A673 (cell line): ENCODE measurements at regions not wholly inside any gene's neighbourhood (a gene's known extent, or its start where the extent isn't known, plus 50 kb on each side); places are given as distances from the start of the nearest gene placed in this dataset.

Experiments
- BruUV-seq: library from RNA; stranded (reverse); fragments of 400-500 nt; replicated peaks from 2 replicates; lab custom pipeline; 2021; lab: Mats Ljungman, UMichigan
- CTCF ChIA-PET: fragments of 300-600 bp; sonication (Branson Sonifier 250); formaldehyde crosslinking; loops from one replicate; lab custom pipeline; 2022; ENCODE audit warnings: antibody characterized with exemption; lab: Charles Lee
- POLR2A ChIA-PET: fragments of 300-600 bp; sonication (Branson Sonifier 250); formaldehyde crosslinking; loops from one replicate; lab custom pipeline; 2022; ENCODE audit warnings: antibody characterized with exemption; ENCODE audit not compliant: low non-redundant PET; lab: Charles Lee
- DNase-seq: peaks from one replicate; pipeline ENCODE4 v3.0.0-alpha.2; 2015; ENCODE audit warnings: low spot score
- H3K27ac ChIP-seq: fragments of 200-600 bp; sonication (generic); 2 replicates; pipeline ENCODE4 v1.5.1; 2016; ENCODE audit warnings: mixed run types, low read depth, mild to moderate bottlenecking, mixed read lengths, antibody characterized with exemption, low read length; ENCODE audit not compliant: poor library complexity, severe bottlenecking
- H3K27me3 ChIP-seq: fragments of 200-600 bp; sonication (generic); replicated peaks from 2 replicates; pipeline ENCODE4 v1.6.1; 2017; ENCODE audit warnings: mixed run types, low read depth, mild to moderate bottlenecking, mixed read lengths, antibody characterized with exemption, low read length; ENCODE audit not compliant: insufficient read depth, poor library complexity
- H3K36me3 ChIP-seq: fragments of 200-600 bp; sonication (generic); 2 replicates; pipeline ENCODE4 v1.6.1; 2016; ENCODE audit warnings: mixed run types, mild to moderate bottlenecking, mixed read lengths, antibody characterized with exemption, low read length; ENCODE audit not compliant: insufficient read depth, poor library complexity, severe bottlenecking
- H3K4me1 ChIP-seq: fragments of 200-600 bp; sonication (generic); 2 replicates; pipeline ENCODE4 v1.6.1; 2017; ENCODE audit warnings: mixed run types, mild to moderate bottlenecking, mixed read lengths, antibody characterized with exemption, low read length; ENCODE audit not compliant: insufficient read depth, poor library complexity, severe bottlenecking
- H3K4me3 ChIP-seq: fragments of 200-600 bp; sonication (generic); 2 replicates; pipeline ENCODE4 v1.5.1; 2016; ENCODE audit warnings: low read depth, mixed run types, mild to moderate bottlenecking, mixed read lengths, low read length; ENCODE audit not compliant: poor library complexity, severe bottlenecking
- H3K9me3 ChIP-seq: fragments of 200-600 bp; sonication (generic); 2 replicates; pipeline ENCODE4 v1.6.1; 2016; ENCODE audit warnings: mixed run types, low read depth, mild to moderate bottlenecking, mixed read lengths, antibody characterized with exemption, low read length; ENCODE audit not compliant: poor library complexity, severe bottlenecking
- EZH2 ChIP-seq: fragments of 200-600 bp; sonication (generic); IDR thresholded peaks from 2 replicates; pipeline ENCODE4 v1.6.1; 2017; ENCODE audit warnings: borderline replicate concordance, low read depth, mild to moderate bottlenecking, mixed read lengths, antibody characterized with exemption, low read length; ENCODE audit not compliant: poor library complexity, severe bottlenecking
- intact Hi-C: fragments of 100-400 bp; cut with micrococcal nuclease; formaldehyde crosslinking; loops from one replicate; pipeline ENCODE4 v1.10.0; 2022; ENCODE audit not compliant: unreplicated experiment
- TF ChIP-seq, protein P1 (sequence below): fragments of 300-800, 200-600 bp; sonication (generic); conservative IDR thresholded peaks from 2 replicates; pipeline ENCODE4 v1.5.1; 2017; ENCODE audit warnings: low read depth, mild to moderate bottlenecking, antibody characterized with exemption, low read length, moderate library complexity, mixed read lengths

DNA sequence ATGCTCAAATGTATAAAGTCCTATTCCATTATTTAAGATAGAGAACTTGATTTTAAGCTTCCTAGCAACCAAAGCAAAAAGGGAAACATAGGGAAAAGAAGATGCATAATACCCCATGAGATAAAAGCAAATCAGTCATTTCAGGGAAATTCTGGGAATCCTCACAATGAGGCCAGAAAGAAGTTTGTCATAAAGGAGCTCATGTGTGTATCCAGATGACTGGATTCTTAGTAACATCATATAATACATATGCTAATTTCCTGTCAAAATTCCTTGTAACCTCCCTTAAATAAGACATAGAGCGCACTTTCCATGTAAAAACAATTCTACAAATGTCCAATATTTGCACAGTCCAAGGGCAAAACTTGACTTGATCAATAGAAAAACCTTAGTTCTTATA is 411.0 kb upstream of the WWC1 start:
- ChIA-PET CTCF (no interaction called here), POLR2A (no interaction called here)
- intact Hi-C loops = no loop called here
- Histone ChIP-seq H3K36me3 (peaks cover 5% of the 10 kb centered on the region), H3K9me3 (no peaks in the 10 kb centered on the region), H3K27me3 (no peaks in the 10 kb centered on the region), H3K4me1 (peaks cover 10% of the 10 kb centered on the region), H3K27ac (no peak overlapping the region), H3K4me3 (no peak overlapping the region)
- DNase-seq = no peak
- TF ChIP-seq EZH2 = no peak
- TF ChIP-seq, protein P1, sequence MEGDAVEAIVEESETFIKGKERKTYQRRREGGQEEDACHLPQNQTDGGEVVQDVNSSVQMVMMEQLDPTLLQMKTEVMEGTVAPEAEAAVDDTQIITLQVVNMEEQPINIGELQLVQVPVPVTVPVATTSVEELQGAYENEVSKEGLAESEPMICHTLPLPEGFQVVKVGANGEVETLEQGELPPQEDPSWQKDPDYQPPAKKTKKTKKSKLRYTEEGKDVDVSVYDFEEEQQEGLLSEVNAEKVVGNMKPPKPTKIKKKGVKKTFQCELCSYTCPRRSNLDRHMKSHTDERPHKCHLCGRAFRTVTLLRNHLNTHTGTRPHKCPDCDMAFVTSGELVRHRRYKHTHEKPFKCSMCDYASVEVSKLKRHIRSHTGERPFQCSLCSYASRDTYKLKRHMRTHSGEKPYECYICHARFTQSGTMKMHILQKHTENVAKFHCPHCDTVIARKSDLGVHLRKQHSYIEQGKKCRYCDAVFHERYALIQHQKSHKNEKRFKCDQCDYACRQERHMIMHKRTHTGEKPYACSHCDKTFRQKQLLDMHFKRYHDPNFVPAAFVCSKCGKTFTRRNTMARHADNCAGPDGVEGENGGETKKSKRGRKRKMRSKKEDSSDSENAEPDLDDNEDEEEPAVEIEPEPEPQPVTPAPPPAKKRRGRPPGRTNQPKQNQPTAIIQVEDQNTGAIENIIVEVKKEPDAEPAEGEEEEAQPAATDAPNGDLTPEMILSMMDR = no peak
- BruUV-seq = no TSS peak

DNA sequence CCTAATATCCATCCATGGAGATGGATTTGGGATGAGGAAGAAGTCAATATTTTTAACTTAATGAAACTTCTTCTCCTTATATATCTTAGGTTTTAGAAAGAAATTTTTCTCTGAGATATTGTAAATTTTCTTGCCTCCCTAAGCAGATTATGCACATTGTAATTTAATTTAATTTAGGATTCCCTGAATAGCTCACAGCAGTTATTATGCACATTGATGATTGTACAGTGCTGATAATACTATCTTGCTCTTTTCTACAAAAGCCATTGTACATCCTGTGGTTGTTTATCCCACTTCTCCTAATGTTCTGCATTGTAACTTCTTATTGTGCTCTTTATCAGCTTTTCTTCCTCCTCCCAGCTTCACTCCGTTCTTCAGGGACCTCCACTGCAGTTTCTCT is 410.4 kb upstream of the WWC1 start:
- Histone ChIP-seq H3K36me3 (peaks cover 5% of the 10 kb centered on the region), H3K27me3 (no peaks in the 10 kb centered on the region), H3K4me1 (peaks cover 10% of the 10 kb centered on the region), H3K9me3 (no peaks in the 10 kb centered on the region), H3K4me3 (no peak overlapping the region), H3K27ac (no peak overlapping the region)
- intact Hi-C loops = no loop called here
- no TSS peak for BruUV-seq
- ChIA-PET CTCF (no interaction called here), POLR2A (no interaction called here)
- TF ChIP-seq, protein P1 = no peak
- no peak for TF ChIP-seq EZH2
- DNase-seq = no peak

DNA sequence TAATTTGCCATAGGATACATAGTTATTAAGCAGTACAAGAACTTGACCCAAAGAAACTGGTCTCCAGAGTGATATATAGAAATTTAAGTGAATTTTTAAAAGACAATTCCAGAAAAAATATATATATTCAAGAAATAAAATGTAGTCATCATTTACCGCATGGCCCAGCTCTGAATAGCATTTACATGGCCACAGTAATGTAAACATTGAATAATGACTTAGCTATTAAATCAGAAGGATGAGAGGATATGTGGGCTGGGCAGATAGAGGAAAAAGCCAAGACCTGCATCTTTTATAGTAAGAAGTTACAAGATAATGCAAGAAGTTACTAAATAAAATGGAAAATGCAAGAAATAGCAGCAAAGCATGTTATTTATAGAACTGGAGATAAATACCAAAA is 405.2 kb upstream of the WWC1 start:
- Histone ChIP-seq H3K4me3 (no peak overlapping the region), H3K4me1 (peaks cover 17% of the 10 kb centered on the region), H3K9me3 (no peaks in the 10 kb centered on the region), H3K27ac (no peak overlapping the region), H3K27me3 (no peaks in the 10 kb centered on the region), H3K36me3 (peaks cover 5% of the 10 kb centered on the region)
- intact Hi-C loops = no loop called here
- no peak for TF ChIP-seq EZH2
- TF ChIP-seq, protein P1 = no peak
- no TSS peak for BruUV-seq
- ChIA-PET POLR2A (no interaction called here), CTCF (no interaction called here)
- no peak for DNase-seq
